ENCODE measurements at regions not wholly inside any gene's neighbourhood (a gene's known extent, or its start where the extent isn't known, plus 50 kb on each side); places are given as distances from the start of the nearest gene placed in this dataset.

DNA sequence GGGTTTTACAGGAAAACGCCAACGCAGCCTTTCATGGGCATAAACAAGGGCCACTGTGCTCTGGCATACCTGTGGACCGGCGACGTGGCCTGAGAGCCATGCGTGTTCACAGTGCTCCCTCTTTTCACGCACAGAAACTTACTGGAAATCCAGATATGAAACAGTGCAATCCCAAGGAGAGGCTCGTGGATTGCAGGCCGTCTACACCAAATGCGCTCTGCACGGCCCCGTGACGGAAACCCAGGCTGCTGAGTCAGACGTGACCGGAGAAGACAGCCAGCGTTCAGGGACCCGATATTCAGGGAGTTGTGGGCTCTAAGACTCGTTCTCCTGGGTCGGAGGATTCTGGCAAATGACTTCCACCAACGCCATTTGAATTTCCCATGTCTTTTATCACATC, 129.2 kb downstream of the FOXL1 start:
- TF ChIP-seq, protein P1, sequence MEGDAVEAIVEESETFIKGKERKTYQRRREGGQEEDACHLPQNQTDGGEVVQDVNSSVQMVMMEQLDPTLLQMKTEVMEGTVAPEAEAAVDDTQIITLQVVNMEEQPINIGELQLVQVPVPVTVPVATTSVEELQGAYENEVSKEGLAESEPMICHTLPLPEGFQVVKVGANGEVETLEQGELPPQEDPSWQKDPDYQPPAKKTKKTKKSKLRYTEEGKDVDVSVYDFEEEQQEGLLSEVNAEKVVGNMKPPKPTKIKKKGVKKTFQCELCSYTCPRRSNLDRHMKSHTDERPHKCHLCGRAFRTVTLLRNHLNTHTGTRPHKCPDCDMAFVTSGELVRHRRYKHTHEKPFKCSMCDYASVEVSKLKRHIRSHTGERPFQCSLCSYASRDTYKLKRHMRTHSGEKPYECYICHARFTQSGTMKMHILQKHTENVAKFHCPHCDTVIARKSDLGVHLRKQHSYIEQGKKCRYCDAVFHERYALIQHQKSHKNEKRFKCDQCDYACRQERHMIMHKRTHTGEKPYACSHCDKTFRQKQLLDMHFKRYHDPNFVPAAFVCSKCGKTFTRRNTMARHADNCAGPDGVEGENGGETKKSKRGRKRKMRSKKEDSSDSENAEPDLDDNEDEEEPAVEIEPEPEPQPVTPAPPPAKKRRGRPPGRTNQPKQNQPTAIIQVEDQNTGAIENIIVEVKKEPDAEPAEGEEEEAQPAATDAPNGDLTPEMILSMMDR (IDR thresholded peaks at IDR 0.05) = no peak
- no peak for TF ChIP-seq ZFX (IDR thresholded peaks at IDR 0.05; ENCODE audit: borderline replicate concordance)
- no peak overlapping the region for H3K27ac ChIP-seq

DNA sequence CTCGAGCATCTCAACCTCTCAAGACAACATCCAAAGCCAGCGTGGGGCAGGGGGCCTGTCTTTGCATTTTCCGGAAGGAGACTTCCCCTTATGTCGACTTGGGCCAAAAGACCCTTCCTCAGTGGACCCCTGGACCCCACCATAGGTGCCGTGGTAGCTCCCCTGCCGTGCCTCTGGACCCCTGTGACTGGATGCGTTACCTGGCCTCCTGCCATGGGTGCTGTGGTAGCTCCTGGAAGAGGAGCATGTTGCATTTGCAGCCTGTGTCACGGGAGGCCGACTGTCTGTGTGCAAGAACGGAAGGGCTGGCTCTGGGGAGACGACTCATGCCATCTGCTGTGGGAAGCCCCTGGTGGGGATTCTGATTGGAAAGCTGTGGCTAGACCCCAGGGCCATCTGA, 130.1 kb downstream of the FOXL1 start:
- no peak overlapping the region for H3K27ac ChIP-seq
- TF ChIP-seq, protein P1 (IDR thresholded peaks at IDR 0.05) = no peak
- no peak for TF ChIP-seq ZFX (IDR thresholded peaks at IDR 0.05; ENCODE audit: borderline replicate concordance)

DNA sequence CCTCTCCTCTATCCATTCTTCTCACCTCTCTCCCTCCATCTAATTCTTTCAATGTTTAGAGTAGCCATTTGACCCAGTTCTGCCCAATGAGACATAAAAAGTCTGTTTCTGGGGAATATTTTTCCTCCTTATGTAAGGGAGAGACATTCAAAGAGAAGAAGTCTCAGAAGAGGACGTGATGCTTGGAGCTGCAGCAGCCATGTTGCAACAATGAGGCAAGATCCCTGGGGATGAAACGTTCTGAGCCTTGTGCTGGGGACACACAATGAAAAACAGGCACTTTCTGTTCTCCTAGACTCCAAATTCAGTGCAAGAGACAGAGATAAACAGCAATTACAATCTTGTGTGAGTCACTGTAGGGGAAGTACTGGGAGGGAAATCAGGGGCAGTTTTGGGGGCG, 130.8 kb downstream of the FOXL1 start:
- no peak for TF ChIP-seq ZFX (IDR thresholded peaks at IDR 0.05; ENCODE audit: borderline replicate concordance)
- TF ChIP-seq, protein P1 (IDR thresholded peaks at IDR 0.05) = no peak
- H3K27ac ChIP-seq = no peak overlapping the region

DNA sequence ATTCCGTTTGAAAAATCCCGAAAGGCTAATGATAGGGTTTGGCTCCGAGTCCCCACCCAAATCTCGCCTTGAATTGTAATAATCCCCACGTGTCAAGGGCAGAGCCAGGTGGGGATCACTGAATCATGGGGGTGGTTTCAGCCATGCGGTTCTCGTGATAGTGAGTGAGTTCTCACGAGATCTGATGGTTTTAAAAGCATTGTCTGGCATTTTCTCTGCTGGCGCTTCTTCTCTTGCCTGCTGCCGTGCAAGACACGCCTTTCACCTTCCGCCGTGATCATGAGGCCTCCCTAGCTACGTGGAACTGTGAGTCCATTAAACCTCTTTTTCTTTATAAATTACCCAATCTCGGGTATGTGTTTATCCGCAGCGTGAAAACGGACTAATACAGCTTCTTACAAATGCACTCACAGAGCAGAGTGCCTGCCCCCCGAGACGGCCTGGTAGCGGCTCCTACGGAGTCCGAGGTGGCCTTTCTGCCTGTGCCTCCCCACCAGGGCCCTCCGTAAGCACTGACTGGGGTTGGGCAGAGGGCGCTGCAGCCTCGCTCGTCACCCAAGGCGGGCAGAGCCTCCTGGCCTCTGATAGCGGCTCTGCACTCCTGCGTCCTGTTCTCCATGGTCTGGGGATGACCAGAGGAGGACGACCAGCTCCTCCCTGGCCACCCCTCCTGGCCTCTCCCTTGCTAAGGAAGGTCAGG, 131.7 kb downstream of the FOXL1 start:
- TF ChIP-seq, protein P1 (IDR thresholded peaks at IDR 0.05) = peak; percentile 12; the same call in 1 of the 2 replicates
- no peak for TF ChIP-seq ZFX (IDR thresholded peaks at IDR 0.05; ENCODE audit: borderline replicate concordance)
- H3K27ac ChIP-seq = no peak overlapping the region

DNA sequence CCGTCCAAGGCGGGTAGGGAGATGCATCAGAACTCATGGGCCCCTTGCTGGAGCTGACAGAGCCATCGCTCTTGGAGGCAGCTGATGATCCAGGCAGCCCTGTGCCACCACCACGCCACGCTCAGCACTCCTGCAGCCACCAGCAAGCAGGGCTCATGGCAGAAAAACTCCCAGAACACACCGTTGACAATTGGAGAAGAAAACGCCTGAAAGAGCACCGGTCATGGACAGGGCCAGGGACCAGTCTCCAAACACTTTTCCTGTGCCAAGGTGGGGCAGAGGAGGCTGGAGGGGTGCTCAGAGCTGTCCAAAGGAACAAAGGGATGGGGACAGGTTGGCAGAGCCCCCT, 132.2 kb downstream of the FOXL1 start:
- TF ChIP-seq, protein P1 (IDR thresholded peaks at IDR 0.05) = no peak
- no peak for TF ChIP-seq ZFX (IDR thresholded peaks at IDR 0.05; ENCODE audit: borderline replicate concordance)
- H3K27ac ChIP-seq = no peak overlapping the region

DNA sequence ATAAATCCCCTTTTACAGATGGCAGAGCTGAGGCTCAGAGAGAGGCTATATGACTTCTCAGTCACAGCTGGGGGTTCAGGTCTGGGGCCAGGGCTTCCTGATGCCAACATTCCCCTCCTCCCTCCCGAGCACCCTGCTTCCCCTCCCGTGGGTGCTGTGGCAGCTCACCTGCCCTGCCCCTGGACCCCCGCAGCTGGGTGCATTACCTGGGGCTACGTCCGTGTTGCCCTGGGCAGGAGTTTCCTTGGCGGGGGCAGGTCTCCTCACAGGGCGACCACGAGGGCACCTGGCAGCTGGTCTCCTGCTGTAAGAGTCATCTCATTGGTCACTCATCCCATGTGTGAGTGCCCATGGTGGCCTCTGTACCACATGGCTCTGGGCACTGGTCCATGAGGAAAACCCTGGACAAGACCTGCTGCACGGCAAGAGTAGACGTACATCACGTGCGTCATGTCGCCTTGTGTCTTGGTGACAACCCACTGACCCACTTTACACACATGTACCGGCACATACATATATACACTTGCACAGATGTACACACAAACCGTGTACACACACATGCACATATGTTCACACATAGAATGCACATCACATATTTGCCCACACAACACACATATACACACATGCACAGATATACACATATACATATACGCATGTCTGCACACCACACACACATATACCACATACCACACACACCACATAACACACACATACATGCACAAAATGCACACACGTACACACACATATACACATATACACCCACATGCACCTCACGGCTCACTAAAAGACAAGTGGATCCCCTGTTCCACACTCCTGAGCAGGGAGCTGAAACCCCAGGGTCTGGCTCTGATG, 134.0 kb downstream of the FOXL1 start:
- TF ChIP-seq, protein P1 (IDR thresholded peaks at IDR 0.05) = no peak
- no peak for TF ChIP-seq ZFX (IDR thresholded peaks at IDR 0.05; ENCODE audit: borderline replicate concordance)
- no peak overlapping the region for H3K27ac ChIP-seq

All from 22Rv1 (cell line).